LNCaP clone FGC (cell line): ENCODE measurements at regions not wholly inside any gene's neighbourhood (a gene's known extent, or its start where the extent isn't known, plus 50 kb on each side); places are given as distances from the start of the nearest gene placed in this dataset.
A peak's percentile ranks its signal among the peaks of the same experiment; 100 is the strongest.

Experiments
- DNase-seq: peaks from one replicate; pipeline ENCODE4 v3.0.0-alpha.2; 2011; ENCODE audit warnings: low read depth
- H3K4me3 ChIP-seq: 2 replicates; pipeline ENCODE4 v1.5.1; 2011; ENCODE audit warnings: mild to moderate bottlenecking, low read depth, low read length, control low read depth
- TF ChIP-seq, protein P1 (sequence below): IDR thresholded peaks from 2 replicates; pipeline ENCODE4 v1.5.1; 2012; ENCODE audit warnings: mild to moderate bottlenecking; ENCODE audit not compliant: control insufficient read depth, insufficient read depth; ENCODE audit errors: extremely low read depth

DNA sequence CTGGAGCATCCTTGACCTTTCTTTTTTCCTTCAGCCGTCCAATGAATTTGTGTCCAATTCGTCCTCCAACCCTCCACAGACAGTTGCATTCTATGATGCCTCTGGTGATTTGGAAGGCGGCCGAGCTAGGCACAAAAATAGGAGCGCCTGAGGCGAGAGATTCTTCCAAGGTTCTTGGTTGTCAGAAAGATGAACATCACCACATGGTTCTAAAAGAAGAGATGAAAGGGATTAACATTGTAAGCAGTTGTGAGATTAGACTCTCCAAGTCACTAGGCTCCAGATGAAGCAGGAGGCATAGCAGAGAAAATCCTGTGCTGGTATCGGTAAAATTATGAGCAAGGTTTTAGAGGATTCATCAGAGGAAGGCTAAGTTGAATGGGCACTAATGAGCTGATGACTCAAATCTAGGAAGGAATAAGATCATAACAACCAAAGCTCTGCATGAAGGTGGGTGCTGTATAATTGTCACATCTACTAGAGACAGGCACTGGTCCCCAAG is 75.4 kb upstream of the MAP4K3 start:
- TF ChIP-seq, protein P1, sequence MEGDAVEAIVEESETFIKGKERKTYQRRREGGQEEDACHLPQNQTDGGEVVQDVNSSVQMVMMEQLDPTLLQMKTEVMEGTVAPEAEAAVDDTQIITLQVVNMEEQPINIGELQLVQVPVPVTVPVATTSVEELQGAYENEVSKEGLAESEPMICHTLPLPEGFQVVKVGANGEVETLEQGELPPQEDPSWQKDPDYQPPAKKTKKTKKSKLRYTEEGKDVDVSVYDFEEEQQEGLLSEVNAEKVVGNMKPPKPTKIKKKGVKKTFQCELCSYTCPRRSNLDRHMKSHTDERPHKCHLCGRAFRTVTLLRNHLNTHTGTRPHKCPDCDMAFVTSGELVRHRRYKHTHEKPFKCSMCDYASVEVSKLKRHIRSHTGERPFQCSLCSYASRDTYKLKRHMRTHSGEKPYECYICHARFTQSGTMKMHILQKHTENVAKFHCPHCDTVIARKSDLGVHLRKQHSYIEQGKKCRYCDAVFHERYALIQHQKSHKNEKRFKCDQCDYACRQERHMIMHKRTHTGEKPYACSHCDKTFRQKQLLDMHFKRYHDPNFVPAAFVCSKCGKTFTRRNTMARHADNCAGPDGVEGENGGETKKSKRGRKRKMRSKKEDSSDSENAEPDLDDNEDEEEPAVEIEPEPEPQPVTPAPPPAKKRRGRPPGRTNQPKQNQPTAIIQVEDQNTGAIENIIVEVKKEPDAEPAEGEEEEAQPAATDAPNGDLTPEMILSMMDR: no peak
- H3K4me3 ChIP-seq: no peak overlapping the region
- DNase-seq: no peak

DNA sequence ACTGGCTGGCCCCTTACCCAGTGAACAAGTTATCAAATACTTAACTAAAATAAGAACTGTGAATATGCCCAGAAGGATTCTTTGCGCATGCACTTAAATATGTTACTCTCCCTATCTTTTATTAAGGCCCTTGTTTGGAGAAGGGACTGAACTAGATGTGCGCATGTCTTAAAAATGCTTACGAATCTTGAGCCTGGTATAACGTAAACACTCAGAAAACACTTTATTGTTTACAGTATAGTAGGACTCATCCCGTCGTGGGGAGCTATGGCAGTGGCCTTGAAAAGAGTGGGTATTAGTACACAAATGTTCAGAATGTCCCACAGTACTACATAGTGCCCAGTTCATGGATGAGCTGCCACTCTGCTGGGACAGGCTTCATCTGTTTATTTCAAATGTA is 75.9 kb upstream of the MAP4K3 start:
- no peak overlapping the region for H3K4me3 ChIP-seq
- no peak for DNase-seq
- TF ChIP-seq, protein P1: no peak

DNA sequence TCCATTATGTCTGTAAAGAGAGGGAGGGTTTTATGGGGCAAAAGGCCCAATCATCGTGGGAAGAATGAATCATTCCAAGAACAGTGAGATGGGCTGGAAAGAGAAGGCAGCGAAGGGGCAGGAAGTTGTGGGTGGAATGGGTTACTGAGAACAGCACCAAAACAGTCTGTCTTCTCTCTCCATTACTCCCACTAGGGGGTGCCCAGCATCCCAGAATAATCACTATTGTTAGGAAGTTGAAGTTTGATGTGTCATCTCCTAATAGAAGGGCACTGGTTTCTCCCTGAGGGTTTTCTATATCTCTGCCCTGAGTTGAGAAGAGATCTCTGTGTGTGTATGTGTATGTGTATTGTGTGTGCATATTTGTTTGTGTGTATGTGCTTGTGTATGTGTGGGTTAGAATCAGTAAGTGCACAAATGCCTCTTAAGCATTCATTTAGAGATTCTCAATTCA is 76.6 kb upstream of the MAP4K3 start:
- DNase-seq: no peak
- no peak overlapping the region for H3K4me3 ChIP-seq
- TF ChIP-seq, protein P1: peak; percentile 55

DNA sequence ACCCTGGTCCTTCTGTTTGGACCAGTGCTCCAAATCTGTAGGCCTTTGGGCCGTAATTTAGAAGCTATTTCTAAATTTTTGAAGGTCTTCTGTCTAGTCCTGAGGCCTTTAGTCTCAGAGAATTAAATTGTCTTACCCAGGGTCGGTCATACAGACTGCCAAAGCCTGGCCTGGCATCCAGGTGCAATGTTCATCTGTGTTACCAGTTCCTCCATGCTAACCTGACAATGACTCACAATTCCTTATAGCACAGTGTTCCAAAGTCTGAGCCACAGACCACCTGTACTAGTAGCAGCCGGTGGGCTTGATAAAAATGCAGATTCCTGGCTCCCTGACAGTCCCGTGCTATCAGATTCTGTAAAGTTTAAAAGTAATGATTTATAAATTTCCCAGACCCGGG is 77.7 kb upstream of the MAP4K3 start:
- TF ChIP-seq, protein P1: no peak
- no peak for DNase-seq
- H3K4me3 ChIP-seq: no peak overlapping the region

DNA sequence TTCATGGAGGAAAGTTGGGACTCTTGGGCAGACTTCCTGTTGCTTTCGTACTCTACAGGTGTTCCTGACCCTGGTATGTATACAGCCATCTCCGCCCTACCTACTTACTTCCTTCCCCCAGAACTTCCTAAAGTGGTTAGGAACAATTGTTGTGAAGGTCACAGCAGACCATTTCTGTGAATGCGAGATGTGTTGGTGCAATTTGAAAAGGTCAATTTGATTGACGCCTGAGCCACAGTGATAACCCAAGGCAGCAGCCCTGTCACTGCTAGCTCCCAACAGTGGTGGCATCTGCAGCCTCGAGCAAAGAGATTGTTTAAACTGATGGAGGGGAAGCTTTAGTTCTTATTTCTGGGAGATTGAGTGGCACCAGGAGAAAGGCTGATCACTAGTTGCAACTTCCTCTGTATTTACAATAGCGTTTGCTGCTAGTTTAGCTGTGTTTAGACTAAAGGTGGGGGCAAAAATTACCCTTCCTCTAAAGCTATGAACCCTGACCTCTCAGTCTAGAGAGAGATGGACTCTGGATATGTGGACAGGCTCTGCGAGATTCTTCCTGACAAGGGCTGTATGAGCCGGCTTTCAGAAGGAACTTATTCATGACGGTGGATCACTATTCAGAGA is 78.3 kb upstream of the MAP4K3 start:
- TF ChIP-seq, protein P1: no peak
- no peak overlapping the region for H3K4me3 ChIP-seq
- no peak for DNase-seq

DNA sequence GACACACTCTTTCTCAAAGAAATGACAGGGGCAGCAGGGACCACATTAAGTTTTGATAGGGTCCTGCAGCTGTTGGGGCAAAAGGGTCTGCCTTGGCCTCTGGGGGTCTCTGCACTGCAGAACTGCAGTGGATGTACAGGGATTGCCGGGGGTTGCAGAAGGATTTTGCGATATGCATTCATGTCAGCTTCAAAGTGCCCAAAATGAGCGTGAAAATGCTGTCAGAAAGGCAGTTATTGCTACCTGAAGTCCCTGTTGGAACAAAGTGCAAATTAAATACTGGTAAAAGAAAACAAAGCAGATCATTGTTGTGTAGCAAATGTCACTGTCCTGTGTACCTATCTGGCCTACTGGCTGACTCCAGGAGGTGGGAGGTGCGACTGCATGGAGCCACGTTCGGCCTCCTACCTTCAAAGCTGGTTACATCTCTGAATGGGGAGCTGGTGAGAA is 78.8 kb upstream of the MAP4K3 start:
- DNase-seq: no peak
- TF ChIP-seq, protein P1: no peak
- no peak overlapping the region for H3K4me3 ChIP-seq
